ENCODE measurements at regions not wholly inside any gene's neighbourhood (a gene's known extent, or its start where the extent isn't known, plus 50 kb on each side); places are given as distances from the start of the nearest gene placed in this dataset.
"Not testable (repeated sequence)": the region's sequence is repeated elsewhere in the genome, so short reads cannot be mapped to it uniquely, and the experiment has no call there.

- H3K4me3 Mint-ChIP-seq: no peak overlapping the region
- no peaks in the 10 kb centered on the region for H3K4me1 Mint-ChIP-seq (ENCODE audit: low read depth)
- peaks cover 8% of the 10 kb centered on the region for H3K27me3 Mint-ChIP-seq
- no peak overlapping the region for H3K27ac Mint-ChIP-seq
- H3K36me3 Mint-ChIP-seq (ENCODE audit: low read depth): no peaks in the 10 kb centered on the region
- H3K9me3 Mint-ChIP-seq: no peaks in the 10 kb centered on the region
Observed at GRCh38 chr4:14132301-14132700, 504.8 kb upstream of the BOD1L1 start.

- H3K36me3 Mint-ChIP-seq (ENCODE audit: low read depth): no peaks in the 10 kb centered on the region
- no peak overlapping the region for H3K27ac Mint-ChIP-seq
- H3K4me1 Mint-ChIP-seq (ENCODE audit: low read depth): no peaks in the 10 kb centered on the region
- H3K27me3 Mint-ChIP-seq: no peaks in the 10 kb centered on the region
- H3K9me3 Mint-ChIP-seq: no peaks in the 10 kb centered on the region
- H3K4me3 Mint-ChIP-seq: no peak overlapping the region
Observed at GRCh38 chr4:14138106-14138505, 510.6 kb upstream of the BOD1L1 start.

GRCh38 chr4:14143892-14144291 lies 516.4 kb upstream of the BOD1L1 start:
- H3K4me1 Mint-ChIP-seq (ENCODE audit: low read depth): no peaks in the 10 kb centered on the region
- H3K27ac Mint-ChIP-seq: no peak overlapping the region
- no peaks in the 10 kb centered on the region for H3K27me3 Mint-ChIP-seq
- H3K36me3 Mint-ChIP-seq (ENCODE audit: low read depth): no peaks in the 10 kb centered on the region
- H3K4me3 Mint-ChIP-seq: no peak overlapping the region
- no peaks in the 10 kb centered on the region for H3K9me3 Mint-ChIP-seq

- Mint-ChIP-seq H3K9me3 (no peaks in the 10 kb centered on the region), H3K27me3 (no peaks in the 10 kb centered on the region), H3K4me3 (no peak overlapping the region), H3K36me3 (ENCODE audit: low read depth) (no peaks in the 10 kb centered on the region), H3K27ac (no peak overlapping the region), H3K4me1 (ENCODE audit: low read depth) (peaks cover 5% of the 10 kb centered on the region)
Observed at GRCh38 chr4:14149176-14150053, 521.9 kb upstream of the BOD1L1 start.

- H3K4me3 Mint-ChIP-seq: no peak overlapping the region
- H3K9me3 Mint-ChIP-seq: no peaks in the 10 kb centered on the region
- H3K27ac Mint-ChIP-seq: no peak overlapping the region
- peaks cover 5% of the 10 kb centered on the region for H3K4me1 Mint-ChIP-seq (ENCODE audit: low read depth)
- no peaks in the 10 kb centered on the region for H3K36me3 Mint-ChIP-seq (ENCODE audit: low read depth)
- H3K27me3 Mint-ChIP-seq: no peaks in the 10 kb centered on the region
Observed at GRCh38 chr4:14151101-14151500, 523.6 kb upstream of the BOD1L1 start.

GRCh38 chr4:14152834-14153519 lies 525.5 kb upstream of the BOD1L1 start:
- H3K4me3 Mint-ChIP-seq: no peak overlapping the region
- no peaks in the 10 kb centered on the region for H3K9me3 Mint-ChIP-seq
- no peak overlapping the region for H3K27ac Mint-ChIP-seq
- H3K4me1 Mint-ChIP-seq (ENCODE audit: low read depth): peaks cover 5% of the 10 kb centered on the region
- peaks cover 3% of the 10 kb centered on the region for H3K27me3 Mint-ChIP-seq
- no peaks in the 10 kb centered on the region for H3K36me3 Mint-ChIP-seq (ENCODE audit: low read depth)

- H3K27me3 Mint-ChIP-seq: peaks cover 3% of the 10 kb centered on the region
- no peaks in the 10 kb centered on the region for H3K36me3 Mint-ChIP-seq (ENCODE audit: low read depth)
- no peaks in the 10 kb centered on the region for H3K9me3 Mint-ChIP-seq
- no peak overlapping the region for H3K4me3 Mint-ChIP-seq
- no peaks in the 10 kb centered on the region for H3K4me1 Mint-ChIP-seq (ENCODE audit: low read depth)
- H3K27ac Mint-ChIP-seq: no peak overlapping the region
Observed at GRCh38 chr4:14155803-14156202, 528.3 kb upstream of the BOD1L1 start.

- H3K4me1 Mint-ChIP-seq (ENCODE audit: low read depth): no peaks in the 10 kb centered on the region
- H3K36me3 Mint-ChIP-seq (ENCODE audit: low read depth): no peaks in the 10 kb centered on the region
- H3K27ac Mint-ChIP-seq: no peak overlapping the region
- H3K9me3 Mint-ChIP-seq: no peaks in the 10 kb centered on the region
- peaks cover 3% of the 10 kb centered on the region for H3K27me3 Mint-ChIP-seq
- H3K4me3 Mint-ChIP-seq: no peak overlapping the region
Observed at GRCh38 chr4:14157262-14157661, 529.7 kb upstream of the BOD1L1 start.

- H3K36me3 Mint-ChIP-seq (ENCODE audit: low read depth): no peaks in the 10 kb centered on the region
- H3K27ac Mint-ChIP-seq: no peak overlapping the region
- H3K4me1 Mint-ChIP-seq (ENCODE audit: low read depth): peaks cover 4% of the 10 kb centered on the region
- no peak overlapping the region for H3K4me3 Mint-ChIP-seq
- H3K9me3 Mint-ChIP-seq: no peaks in the 10 kb centered on the region
- H3K27me3 Mint-ChIP-seq: no peaks in the 10 kb centered on the region
Observed at GRCh38 chr4:14165222-14165920, 537.8 kb upstream of the BOD1L1 start.

GRCh38 chr4:14167876-14168510 lies 540.5 kb upstream of the BOD1L1 start:
- Mint-ChIP-seq H3K36me3 (ENCODE audit: low read depth) (no peaks in the 10 kb centered on the region), H3K4me1 (ENCODE audit: low read depth) (peaks cover 4% of the 10 kb centered on the region), H3K27me3 (no peaks in the 10 kb centered on the region), H3K9me3 (no peaks in the 10 kb centered on the region), H3K27ac (no peak overlapping the region), H3K4me3 (no peak overlapping the region)

GRCh38 chr4:14168919-14169318 lies 541.4 kb upstream of the BOD1L1 start:
- H3K9me3 Mint-ChIP-seq: no peaks in the 10 kb centered on the region
- no peak overlapping the region for H3K27ac Mint-ChIP-seq
- no peaks in the 10 kb centered on the region for H3K27me3 Mint-ChIP-seq
- H3K36me3 Mint-ChIP-seq (ENCODE audit: low read depth): no peaks in the 10 kb centered on the region
- H3K4me1 Mint-ChIP-seq (ENCODE audit: low read depth): peaks cover 4% of the 10 kb centered on the region
- no peak overlapping the region for H3K4me3 Mint-ChIP-seq

- H3K9me3 Mint-ChIP-seq: no peaks in the 10 kb centered on the region
- H3K4me1 Mint-ChIP-seq (ENCODE audit: low read depth): peaks cover 4% of the 10 kb centered on the region
- H3K27ac Mint-ChIP-seq: no peak overlapping the region
- no peaks in the 10 kb centered on the region for H3K27me3 Mint-ChIP-seq
- no peaks in the 10 kb centered on the region for H3K36me3 Mint-ChIP-seq (ENCODE audit: low read depth)
- H3K4me3 Mint-ChIP-seq: no peak overlapping the region
Observed at GRCh38 chr4:14169460-14169859, 541.9 kb upstream of the BOD1L1 start.

GRCh38 chr4:14169940-14170339 lies 542.4 kb upstream of the BOD1L1 start:
- not testable (repeated sequence) for H3K27me3 Mint-ChIP-seq; H3K4me3 Mint-ChIP-seq; H3K36me3 Mint-ChIP-seq (ENCODE audit: low read depth); H3K9me3 Mint-ChIP-seq; H3K27ac Mint-ChIP-seq; H3K4me1 Mint-ChIP-seq (ENCODE audit: low read depth)

GRCh38 chr4:14176613-14177012 lies 549.1 kb upstream of the BOD1L1 start:
- H3K4me3 Mint-ChIP-seq: no peak overlapping the region
- no peaks in the 10 kb centered on the region for H3K27me3 Mint-ChIP-seq
- no peaks in the 10 kb centered on the region for H3K9me3 Mint-ChIP-seq
- H3K4me1 Mint-ChIP-seq (ENCODE audit: low read depth): peaks cover 46% of the 10 kb centered on the region
- H3K36me3 Mint-ChIP-seq (ENCODE audit: low read depth): no peaks in the 10 kb centered on the region
- no peak overlapping the region for H3K27ac Mint-ChIP-seq

GRCh38 chr4:14177987-14178386 lies 550.5 kb upstream of the BOD1L1 start:
- no peaks in the 10 kb centered on the region for H3K36me3 Mint-ChIP-seq (ENCODE audit: low read depth)
- no peaks in the 10 kb centered on the region for H3K9me3 Mint-ChIP-seq
- peak overlapping the region; percentile 30 for H3K27ac Mint-ChIP-seq
- peak overlapping the region; percentile 15 for H3K4me3 Mint-ChIP-seq
- no peaks in the 10 kb centered on the region for H3K27me3 Mint-ChIP-seq
- peaks cover 53% of the 10 kb centered on the region for H3K4me1 Mint-ChIP-seq (ENCODE audit: low read depth)

Measured in stimulated activated naive CD8-positive, alpha-beta T cell treated with anti-CD3 and anti-CD28 coated beads, Interleukin-15, Interleukin-2, amounts not matched to agents 100 ng/mL and 50 ng/mL, for 24 hours (primary cell).